OCI-LY1 (cell line): ENCODE measurements at regions not wholly inside any gene's neighbourhood (a gene's known extent, or its start where the extent isn't known, plus 50 kb on each side); places are given as distances from the start of the nearest gene placed in this dataset.

ENCODE experiments used
- CTCF ChIP-seq: fragments of 200-600 bp; sonication (generic), shearing (Covaris generic); IDR thresholded peaks from 2 replicates; pipeline ENCODE4 v1.5.1; 2017; ENCODE audit warnings: mild to moderate bottlenecking, antibody characterized with exemption, low read length, moderate library complexity, mixed read lengths
- EZH2 ChIP-seq: fragments of 200-600 bp; sonication (generic), shearing (Covaris generic); IDR thresholded peaks from 2 replicates; pipeline ENCODE4 v1.8.0; 2017; ENCODE audit warnings: borderline replicate concordance, mixed run types, mild to moderate bottlenecking, antibody characterized with exemption, low read length, moderate library complexity, mixed read lengths

DNA sequence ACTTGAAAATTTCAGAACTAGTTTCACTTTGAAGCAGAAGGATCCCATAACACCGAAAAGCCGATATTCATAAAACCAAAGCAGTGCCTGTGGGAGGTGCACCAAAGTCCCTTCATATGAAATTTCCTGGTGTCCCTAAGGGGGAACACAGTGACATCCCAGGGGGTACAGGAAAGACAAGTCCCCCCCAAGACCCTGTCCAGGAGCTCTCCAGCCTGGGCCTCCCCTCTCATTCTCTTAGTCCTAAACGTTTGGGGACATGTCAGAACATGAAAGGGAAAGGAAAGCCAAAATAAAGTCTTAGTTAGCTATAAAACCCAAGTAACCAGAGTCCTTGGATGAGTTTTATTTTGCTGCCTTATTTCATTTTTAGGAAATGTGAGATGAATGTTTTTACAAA is 56.6 kb downstream of the MRPL57 start:
- TF ChIP-seq CTCF (no peak), EZH2 (no peak)
